Lower lobe of right lung (tissue), 2 donors: ENCODE measurements at regions not wholly inside any gene's neighbourhood (a gene's known extent, or its start where the extent isn't known, plus 50 kb on each side); places are given as distances from the start of the nearest gene placed in this dataset.

Experiments
- ATAC-seq, 2 donors: fragments of 200-7000 bp; cut with Tn5 transposase; one replicate each; pipeline ENCODE4 v1.9.1; 2020 to 2022; ENCODE audit warnings: mild to moderate bottlenecking in 2 of 2, moderate library complexity in 2 of 2
- DNase-seq: peaks from one replicate; pipeline ENCODE4 v3.0.0-alpha.2; 2020
- H3K27ac ChIP-seq: fragments of 200-600 bp; one replicate; pipeline ENCODE4 v1.8.0; 2022
- H3K27me3 ChIP-seq: fragments of 200-600 bp; one replicate; pipeline ENCODE4 v1.8.0; 2022; ENCODE audit warnings: low read depth
- H3K36me3 ChIP-seq: fragments of 200-600 bp; one replicate; pipeline ENCODE4 v1.8.0; 2022; ENCODE audit warnings: mild to moderate bottlenecking
- H3K4me1 ChIP-seq: fragments of 200-600 bp; one replicate; pipeline ENCODE4 v1.8.0; 2022
- H3K4me3 ChIP-seq: fragments of 200-600 bp; one replicate; pipeline ENCODE4 v1.8.0; 2022; ENCODE audit warnings: mild to moderate bottlenecking
- H3K9me3 ChIP-seq: fragments of 200-600 bp; one replicate; pipeline ENCODE4 v1.8.0; 2022
- CTCF ChIP-seq: fragments of 200-600 bp; IDR thresholded peaks from one replicate; pipeline ENCODE4 v1.8.0; 2022; ENCODE audit warnings: antibody characterized with exemption, mild to moderate bottlenecking
- intact Hi-C: fragments of 100-400 bp; cut with DNase I; formaldehyde crosslinking; loops from one replicate; pipeline ENCODE4 v1.11.0; 2022
- donor health status: DM: no; HTN: yes; CAD: no; lungs with severe emphysema.

GRCh38 chr7:70867513-70867912, 264.4 kb upstream of the GALNT17 start:
- ATAC-seq (no peak), DNase-seq (no peak)
- TF ChIP-seq CTCF = no peak
- intact Hi-C loops = no loop called here
- Histone ChIP-seq H3K9me3 (peaks cover 5% of the 10 kb centered on the region), H3K4me1 (no peaks in the 10 kb centered on the region), H3K4me3 (no peak overlapping the region), H3K27ac (no peak overlapping the region), H3K36me3 (no peaks in the 10 kb centered on the region), H3K27me3 (peaks cover 4% of the 10 kb centered on the region)

- intact Hi-C loops = no loop called here
- no peak for ATAC-seq
Measured at GRCh38 chr7:70870349-70870748, 261.6 kb upstream of the GALNT17 start.

GRCh38 chr7:70872188-70872587, 259.8 kb upstream of the GALNT17 start:
- intact Hi-C loops = no loop called here
- Histone ChIP-seq H3K27ac (no peak overlapping the region), H3K27me3 (peaks cover 4% of the 10 kb centered on the region), H3K9me3 (no peaks in the 10 kb centered on the region), H3K4me3 (no peak overlapping the region), H3K36me3 (no peaks in the 10 kb centered on the region), H3K4me1 (no peaks in the 10 kb centered on the region)
- TF ChIP-seq CTCF = no peak
- ATAC-seq (no peak), DNase-seq (no peak)

More at GRCh38 chr7:70870349-70870748, 261.6 kb upstream of the GALNT17 start:
- peaks cover 5% of the 10 kb centered on the region for H3K9me3 ChIP-seq
- H3K36me3 ChIP-seq = no peaks in the 10 kb centered on the region
- H3K4me1 ChIP-seq = no peaks in the 10 kb centered on the region
- DNase-seq = no peak
- H3K27me3 ChIP-seq = peaks cover 4% of the 10 kb centered on the region
- TF ChIP-seq CTCF = no peak
- H3K4me3 ChIP-seq = no peak overlapping the region
- no peak overlapping the region for H3K27ac ChIP-seq

- intact Hi-C loops = no loop called here
- H3K4me3 ChIP-seq = no peak overlapping the region
- ATAC-seq = no peak
- no peak for TF ChIP-seq CTCF
- no peak overlapping the region for H3K27ac ChIP-seq
- H3K9me3 ChIP-seq = no peaks in the 10 kb centered on the region
- no peaks in the 10 kb centered on the region for H3K36me3 ChIP-seq
- H3K27me3 ChIP-seq = no peaks in the 10 kb centered on the region
- H3K4me1 ChIP-seq = no peaks in the 10 kb centered on the region
- DNase-seq = no peak
Measured at GRCh38 chr7:70881167-70881847, 250.6 kb upstream of the GALNT17 start.

GRCh38 chr7:70883750-70884439, 248.0 kb upstream of the GALNT17 start:
- ATAC-seq (no peak), DNase-seq (no peak)
- Histone ChIP-seq H3K36me3 (no peaks in the 10 kb centered on the region), H3K9me3 (no peaks in the 10 kb centered on the region), H3K27ac (no peak overlapping the region), H3K4me3 (no peak overlapping the region), H3K4me1 (no peaks in the 10 kb centered on the region), H3K27me3 (no peaks in the 10 kb centered on the region)
- no peak for TF ChIP-seq CTCF
- intact Hi-C loops = no loop called here
